ENCODE measurements at regions not wholly inside any gene's neighbourhood (a gene's known extent, or its start where the extent isn't known, plus 50 kb on each side); places are given as distances from the start of the nearest gene placed in this dataset.

DNA sequence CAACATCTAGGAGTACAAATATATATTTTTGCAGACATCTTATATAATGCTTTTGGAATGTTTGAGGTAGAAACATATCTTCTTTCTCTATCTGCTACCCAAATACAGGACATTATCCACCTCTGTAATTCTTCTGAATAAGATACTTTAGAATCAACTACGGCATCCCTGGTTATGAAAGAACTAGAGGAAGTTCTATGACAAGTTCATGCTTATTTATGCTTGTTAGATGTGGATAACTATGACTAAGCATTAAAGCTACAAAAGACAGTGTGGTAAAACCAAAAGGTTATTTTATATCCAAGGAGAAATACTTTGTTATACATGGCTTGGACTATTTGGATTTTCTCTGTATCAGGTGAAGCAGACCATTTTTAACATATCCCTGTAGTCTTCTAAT lies 894.0 kb downstream of the KCNT2 start:
- TF ChIP-seq ZNF583 (CRISPR knock-in tag; IDR thresholded peaks at IDR 0.05) (no peak), ETS2 (tag; IDR thresholded peaks at IDR 0.05; ENCODE audit: borderline replicate concordance, poor library complexity, severe bottlenecking) (no peak), ZFPM2 (CRISPR knock-in tag; IDR thresholded peaks at IDR 0.05) (no peak), STAG1 (CRISPR knock-in tag; IDR thresholded peaks at IDR 0.05; ENCODE audit: borderline replicate concordance) (no peak), PRPF4 (IDR thresholded peaks at IDR 0.05; ENCODE audit: insufficient read depth, low read depth, low read length, poor library complexity, severe bottlenecking) (no peak), PTRF (tag; IDR thresholded peaks at IDR 0.05) (no peak), EZH2 (IDR thresholded peaks at IDR 0.05; ENCODE audit: borderline replicate concordance, low read depth, low read length) (no peak), ATF2 (CRISPR knock-in tag; IDR thresholded peaks at IDR 0.05) (no peak), MAZ (CRISPR knock-in tag; conservative IDR thresholded peaks at IDR 0.05 in 1 of 2, IDR thresholded peaks at IDR 0.05 in 1 of 2) (no peak), EP300 (IDR thresholded peaks at IDR 0.05; ENCODE audit: low read length) (no peak)
- TF ChIP-seq, protein P1, sequence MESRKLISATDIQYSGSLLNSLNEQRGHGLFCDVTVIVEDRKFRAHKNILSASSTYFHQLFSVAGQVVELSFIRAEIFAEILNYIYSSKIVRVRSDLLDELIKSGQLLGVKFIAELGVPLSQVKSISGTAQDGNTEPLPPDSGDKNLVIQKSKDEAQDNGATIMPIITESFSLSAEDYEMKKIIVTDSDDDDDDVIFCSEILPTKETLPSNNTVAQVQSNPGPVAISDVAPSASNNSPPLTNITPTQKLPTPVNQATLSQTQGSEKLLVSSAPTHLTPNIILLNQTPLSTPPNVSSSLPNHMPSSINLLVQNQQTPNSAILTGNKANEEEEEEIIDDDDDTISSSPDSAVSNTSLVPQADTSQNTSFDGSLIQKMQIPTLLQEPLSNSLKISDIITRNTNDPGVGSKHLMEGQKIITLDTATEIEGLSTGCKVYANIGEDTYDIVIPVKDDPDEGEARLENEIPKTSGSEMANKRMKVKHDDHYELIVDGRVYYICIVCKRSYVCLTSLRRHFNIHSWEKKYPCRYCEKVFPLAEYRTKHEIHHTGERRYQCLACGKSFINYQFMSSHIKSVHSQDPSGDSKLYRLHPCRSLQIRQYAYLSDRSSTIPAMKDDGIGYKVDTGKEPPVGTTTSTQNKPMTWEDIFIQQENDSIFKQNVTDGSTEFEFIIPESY (CRISPR knock-in tag; IDR thresholded peaks at IDR 0.05) = no peak

All from K562 (cell line).